ENCODE measurements at regions not wholly inside any gene's neighbourhood (a gene's known extent, or its start where the extent isn't known, plus 50 kb on each side); places are given as distances from the start of the nearest gene placed in this dataset.

- TF ChIP-seq REST (IDR thresholded peaks at IDR 0.05; ENCODE audit: low read depth) = no peak
- TF ChIP-seq CREB1 (IDR thresholded peaks at IDR 0.05; ENCODE audit: low read depth) = no peak
- no peak for TF ChIP-seq MAX (IDR thresholded peaks at IDR 0.05)
- no peak for TF ChIP-seq USF1 (IDR thresholded peaks at IDR 0.05)
- TF ChIP-seq YY1 (IDR thresholded peaks at IDR 0.05; ENCODE audit: low read depth) = no peak
- no peak for TF ChIP-seq EP300 (IDR thresholded peaks at IDR 0.05; ENCODE audit: borderline replicate concordance)
- no peak for TF ChIP-seq TEAD4 (IDR thresholded peaks at IDR 0.05)
- TF ChIP-seq FOXM1 (IDR thresholded peaks at IDR 0.05; ENCODE audit: borderline replicate concordance, low read depth) = no peak
- TF ChIP-seq RAD21 (IDR thresholded peaks at IDR 0.05; ENCODE audit: low read depth) = no peak
- TF ChIP-seq EGR1 (IDR thresholded peaks at IDR 0.05) = no peak
- TF ChIP-seq TCF12 (IDR thresholded peaks at IDR 0.05; ENCODE audit: low read depth) = no peak
- no peak for TF ChIP-seq NFIC (IDR thresholded peaks at IDR 0.05)
- no peak for TF ChIP-seq CEBPB (IDR thresholded peaks at IDR 0.05)
Observed at GRCh38 chr7:130887957-130888371, 154.0 kb upstream of the KLF14 start.

GRCh38 chr7:130888468-130888867 is 154.5 kb upstream of the KLF14 start:
- TF ChIP-seq ZBTB7A (IDR thresholded peaks at IDR 0.05; ENCODE audit: low read depth) (no peak), TAF1 (IDR thresholded peaks at IDR 0.05; ENCODE audit: low read depth) (no peak), CEBPB (IDR thresholded peaks at IDR 0.05) (no peak), CREB1 (IDR thresholded peaks at IDR 0.05; ENCODE audit: low read depth) (no peak), TCF12 (IDR thresholded peaks at IDR 0.05; ENCODE audit: low read depth) (no peak), YY1 (IDR thresholded peaks at IDR 0.05; ENCODE audit: low read depth) (no peak)

- TF ChIP-seq RAD21 (IDR thresholded peaks at IDR 0.05; ENCODE audit: low read depth) (no peak), YY1 (IDR thresholded peaks at IDR 0.05; ENCODE audit: low read depth) (no peak), CEBPB (IDR thresholded peaks at IDR 0.05) (no peak), MAX (IDR thresholded peaks at IDR 0.05) (no peak), CREB1 (IDR thresholded peaks at IDR 0.05; ENCODE audit: low read depth) (no peak), EGR1 (IDR thresholded peaks at IDR 0.05) (no peak), EP300 (IDR thresholded peaks at IDR 0.05; ENCODE audit: borderline replicate concordance) (no peak), TAF1 (IDR thresholded peaks at IDR 0.05; ENCODE audit: low read depth) (no peak), REST (IDR thresholded peaks at IDR 0.05; ENCODE audit: low read depth) (no peak)
Observed at GRCh38 chr7:130890176-130891020, 156.4 kb upstream of the KLF14 start.

- TF ChIP-seq CEBPB (IDR thresholded peaks at IDR 0.05) = no peak
- TF ChIP-seq RAD21 (IDR thresholded peaks at IDR 0.05; ENCODE audit: low read depth) = no peak
- TF ChIP-seq TCF12 (IDR thresholded peaks at IDR 0.05; ENCODE audit: low read depth) = peak; percentile 78; the same call in 1 of the 2 replicates
- peak; percentile 85 for TF ChIP-seq EP300 (IDR thresholded peaks at IDR 0.05; ENCODE audit: borderline replicate concordance)
- no peak for TF ChIP-seq EGR1 (IDR thresholded peaks at IDR 0.05)
- peak; percentile 55; the same call in 1 of the 2 replicates for TF ChIP-seq FOXM1 (IDR thresholded peaks at IDR 0.05; ENCODE audit: borderline replicate concordance, low read depth)
- no peak for TF ChIP-seq USF1 (IDR thresholded peaks at IDR 0.05)
- no peak for TF ChIP-seq REST (IDR thresholded peaks at IDR 0.05; ENCODE audit: low read depth)
- peak; percentile 95 for TF ChIP-seq NFIC (IDR thresholded peaks at IDR 0.05)
- TF ChIP-seq TEAD4 (IDR thresholded peaks at IDR 0.05) = 0 out of 2 replicates have a peak, but pooled peaks have one; percentile 31
- TF ChIP-seq MAX (IDR thresholded peaks at IDR 0.05) = 0 out of 2 replicates have a peak, but pooled peaks have one; percentile 22
- no peak for TF ChIP-seq TAF1 (IDR thresholded peaks at IDR 0.05; ENCODE audit: low read depth)
- TF ChIP-seq CREB1 (IDR thresholded peaks at IDR 0.05; ENCODE audit: low read depth) = no peak
Observed at GRCh38 chr7:130891254-130892094, 157.5 kb upstream of the KLF14 start.

All from Ishikawa (cell line).